Neural progenitor cell (in vitro differentiated cells): ENCODE measurements at regions not wholly inside any gene's neighbourhood (a gene's known extent, or its start where the extent isn't known, plus 50 kb on each side); places are given as distances from the start of the nearest gene placed in this dataset.

Source experiments
- DNase-seq: peaks from one replicate; pipeline ENCODE4 v3.0.0-alpha.2; 2016; ENCODE audit warnings: low spot score
- H2AFZ ChIP-seq: fragments of 200-600 bp; sonication (generic); replicated peaks from 2 replicates; pipeline ENCODE4 v1.6.1; 2016; ENCODE audit warnings: antibody characterized with exemption
- H3F3A ChIP-seq: fragments of 200-600 bp; sonication (generic); 2 replicates; pipeline ENCODE4 v1.6.1; 2016; ENCODE audit warnings: antibody characterized with exemption, low read depth
- H3K27ac ChIP-seq: fragments of 200-600 bp; sonication (generic); 2 replicates; pipeline ENCODE4 v1.5.1; 2016; ENCODE audit warnings: mild to moderate bottlenecking
- H3K27me3 ChIP-seq: fragments of 200-600 bp; sonication (generic); 2 replicates; pipeline ENCODE4 v1.6.1; 2016; ENCODE audit warnings: mild to moderate bottlenecking, moderate library complexity
- H3K36me3 ChIP-seq: fragments of 200-600 bp; sonication (generic); 2 replicates; pipeline ENCODE4 v1.5.1; 2016
- H3K4me1 ChIP-seq: fragments of 200-600 bp; sonication (generic); 2 replicates; pipeline ENCODE4 v1.6.1; 2016; ENCODE audit warnings: mixed run types
- H3K4me2 ChIP-seq: fragments of 200-600 bp; sonication (generic); 2 replicates; pipeline ENCODE4 v1.6.1; 2016
- H3K4me3 ChIP-seq: fragments of 200-600 bp; sonication (generic); 2 replicates; pipeline ENCODE4 v1.5.1; 2016
- H3K79me2 ChIP-seq: fragments of 200-600 bp; sonication (generic); 2 replicates; pipeline ENCODE4 v1.6.1; 2016; ENCODE audit warnings: low read depth
- H3K9ac ChIP-seq: fragments of 200-600 bp; sonication (generic); 2 replicates; pipeline ENCODE4 v1.6.1; 2016
- H3K9me3 ChIP-seq: fragments of 200-600 bp; sonication (generic); 2 replicates; pipeline ENCODE4 v1.5.1; 2016; ENCODE audit warnings: low read depth
- H4K20me1 ChIP-seq: fragments of 200-600 bp; sonication (generic); 2 replicates; pipeline ENCODE4 v1.6.1; 2016; ENCODE audit warnings: low read depth
- H3K27ac Mint-ChIP-seq: 3 replicates; pipeline ENCODE4 v1.8.0; 2021; ENCODE audit warnings: mixed read lengths
- H3K27me3 Mint-ChIP-seq: 2 replicates; pipeline ENCODE4 v1.8.0; 2022; ENCODE audit warnings: low read depth, mild to moderate bottlenecking, inconsistent platforms, moderate library complexity, mixed read lengths; ENCODE audit not compliant: insufficient read depth
- H3K36me3 Mint-ChIP-seq: 3 replicates; pipeline ENCODE4 v1.8.0; 2021; ENCODE audit warnings: mixed read lengths
- H3K4me1 Mint-ChIP-seq: 3 replicates; pipeline ENCODE4 v1.8.0; 2021; ENCODE audit warnings: mixed read lengths
- H3K4me3 Mint-ChIP-seq: 3 replicates; pipeline ENCODE4 v1.8.0; 2021; ENCODE audit warnings: mild to moderate bottlenecking, moderate library complexity, mixed read lengths
- H3K9me3 Mint-ChIP-seq: 3 replicates; pipeline ENCODE4 v1.8.0; 2020; ENCODE audit warnings: mixed read lengths
- EZH2 ChIP-seq: fragments of 200-600 bp; sonication (generic); IDR thresholded peaks from 2 replicates; pipeline ENCODE4 v1.6.1; 2017; ENCODE audit warnings: antibody characterized with exemption, mild to moderate bottlenecking, moderate library complexity
- EZH2phosphoT487 ChIP-seq: fragments of 200-600 bp; sonication (generic); IDR thresholded peaks from 2 replicates; pipeline ENCODE4 v1.6.1; 2017; ENCODE audit warnings: antibody characterized with exemption
- TF ChIP-seq, protein P1 (sequence below): fragments of 200-600 bp; sonication (generic); IDR thresholded peaks from 2 replicates; pipeline ENCODE4 v1.5.1; 2017; ENCODE audit warnings: antibody characterized with exemption, mild to moderate bottlenecking

DNA sequence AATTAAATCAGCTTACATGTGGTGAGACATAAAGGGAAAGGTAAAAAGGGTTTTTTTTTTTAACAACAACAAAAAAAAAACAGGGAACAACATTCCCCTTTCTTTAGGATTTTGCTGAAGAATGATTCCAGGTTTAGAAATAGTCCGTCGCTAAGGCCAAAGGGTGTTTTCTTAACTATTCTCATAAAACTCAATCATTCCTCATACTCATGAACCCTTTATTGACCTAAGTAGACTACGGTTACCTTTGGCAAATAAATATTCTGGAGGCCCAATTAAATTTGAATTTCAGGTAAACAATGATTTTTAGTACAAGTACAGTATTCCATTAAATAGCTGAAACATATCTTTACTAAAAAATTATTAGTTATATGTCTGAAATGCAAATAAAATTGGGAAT is 55.6 kb upstream of the CCNG1 start:
- no peaks in the 10 kb centered on the region for H3K36me3 Mint-ChIP-seq
- no peaks in the 10 kb centered on the region for H3F3A ChIP-seq
- TF ChIP-seq EZH2: no peak
- TF ChIP-seq, protein P1, sequence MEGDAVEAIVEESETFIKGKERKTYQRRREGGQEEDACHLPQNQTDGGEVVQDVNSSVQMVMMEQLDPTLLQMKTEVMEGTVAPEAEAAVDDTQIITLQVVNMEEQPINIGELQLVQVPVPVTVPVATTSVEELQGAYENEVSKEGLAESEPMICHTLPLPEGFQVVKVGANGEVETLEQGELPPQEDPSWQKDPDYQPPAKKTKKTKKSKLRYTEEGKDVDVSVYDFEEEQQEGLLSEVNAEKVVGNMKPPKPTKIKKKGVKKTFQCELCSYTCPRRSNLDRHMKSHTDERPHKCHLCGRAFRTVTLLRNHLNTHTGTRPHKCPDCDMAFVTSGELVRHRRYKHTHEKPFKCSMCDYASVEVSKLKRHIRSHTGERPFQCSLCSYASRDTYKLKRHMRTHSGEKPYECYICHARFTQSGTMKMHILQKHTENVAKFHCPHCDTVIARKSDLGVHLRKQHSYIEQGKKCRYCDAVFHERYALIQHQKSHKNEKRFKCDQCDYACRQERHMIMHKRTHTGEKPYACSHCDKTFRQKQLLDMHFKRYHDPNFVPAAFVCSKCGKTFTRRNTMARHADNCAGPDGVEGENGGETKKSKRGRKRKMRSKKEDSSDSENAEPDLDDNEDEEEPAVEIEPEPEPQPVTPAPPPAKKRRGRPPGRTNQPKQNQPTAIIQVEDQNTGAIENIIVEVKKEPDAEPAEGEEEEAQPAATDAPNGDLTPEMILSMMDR: no peak
- no peak for TF ChIP-seq EZH2phosphoT487
- H3K9me3 Mint-ChIP-seq: peaks cover 2% of the 10 kb centered on the region
- no peak overlapping the region for H3K27ac Mint-ChIP-seq
- H4K20me1 ChIP-seq: no peaks in the 10 kb centered on the region
- no peak overlapping the region for H3K27ac ChIP-seq
- no peak overlapping the region for H3K9ac ChIP-seq
- H3K27me3 ChIP-seq: no peaks in the 10 kb centered on the region
- no peaks in the 10 kb centered on the region for H3K27me3 Mint-ChIP-seq
- peaks cover 6% of the 10 kb centered on the region for H3K4me1 Mint-ChIP-seq
- H2AFZ ChIP-seq: no peak overlapping the region
- no peak overlapping the region for H3K4me2 ChIP-seq
- no peak overlapping the region for H3K4me3 ChIP-seq
- no peaks in the 10 kb centered on the region for H3K36me3 ChIP-seq
- H3K9me3 ChIP-seq: no peaks in the 10 kb centered on the region
- H3K4me1 ChIP-seq: peaks cover 15% of the 10 kb centered on the region
- H3K79me2 ChIP-seq: no peaks in the 10 kb centered on the region
- H3K4me3 Mint-ChIP-seq: no peak overlapping the region
- DNase-seq: no peak

DNA sequence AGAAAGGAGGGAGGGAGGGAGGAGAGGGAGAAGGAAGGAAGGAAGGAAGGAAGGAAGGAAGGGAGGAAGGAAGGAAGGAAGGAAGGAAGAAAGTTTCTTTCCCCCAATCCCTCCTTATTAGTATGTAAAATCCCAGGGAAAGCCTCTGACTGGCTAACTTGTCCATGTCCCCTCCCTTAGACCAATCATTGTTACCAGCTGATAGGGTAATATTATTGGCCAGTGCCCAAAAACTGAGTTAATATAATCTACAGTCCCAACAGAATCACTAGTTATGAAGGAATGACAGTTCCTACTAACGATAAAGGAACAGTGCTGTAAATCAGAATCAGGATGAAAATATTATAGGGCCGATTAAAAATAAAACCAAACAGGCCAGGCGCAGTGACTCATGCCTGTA is 53.6 kb upstream of the CCNG1 start:
- DNase-seq: no peak
- no peaks in the 10 kb centered on the region for H4K20me1 ChIP-seq
- H3K27me3 Mint-ChIP-seq: no peaks in the 10 kb centered on the region
- H3K9ac ChIP-seq: no peak overlapping the region
- H3K36me3 Mint-ChIP-seq: no peaks in the 10 kb centered on the region
- no peaks in the 10 kb centered on the region for H3K27me3 ChIP-seq
- peaks cover 4% of the 10 kb centered on the region for H3K4me1 ChIP-seq
- H3K9me3 Mint-ChIP-seq: peaks cover 2% of the 10 kb centered on the region
- H3K27ac ChIP-seq: no peak overlapping the region
- H3K4me3 Mint-ChIP-seq: no peak overlapping the region
- H3K79me2 ChIP-seq: no peaks in the 10 kb centered on the region
- H3K4me1 Mint-ChIP-seq: peaks cover 13% of the 10 kb centered on the region
- H3K4me3 ChIP-seq: no peak overlapping the region
- H3F3A ChIP-seq: no peaks in the 10 kb centered on the region
- no peak overlapping the region for H3K4me2 ChIP-seq
- no peak overlapping the region for H2AFZ ChIP-seq
- H3K9me3 ChIP-seq: no peaks in the 10 kb centered on the region
- TF ChIP-seq, protein P1: no peak
- no peak for TF ChIP-seq EZH2
- no peak for TF ChIP-seq EZH2phosphoT487
- no peaks in the 10 kb centered on the region for H3K36me3 ChIP-seq
- H3K27ac Mint-ChIP-seq: no peak overlapping the region

DNA sequence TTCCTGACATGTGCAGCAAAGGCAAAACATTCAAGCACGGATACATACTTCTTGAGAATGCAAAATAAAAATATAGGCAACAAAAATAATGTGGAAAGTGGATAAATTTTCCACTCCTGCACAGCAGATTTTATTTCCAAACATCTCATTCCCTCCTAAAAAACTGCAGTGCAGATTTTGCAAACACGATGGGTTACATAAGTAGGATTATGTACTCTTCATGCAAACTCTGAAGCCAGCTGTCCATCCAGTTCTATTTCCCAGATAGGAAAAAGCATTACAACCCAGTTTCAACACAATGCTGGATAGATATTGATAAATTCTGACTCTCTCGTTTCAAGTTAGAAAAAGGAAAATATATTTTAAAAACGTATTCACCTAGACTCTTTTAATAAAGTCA is 52.7 kb upstream of the CCNG1 start:
- DNase-seq: no peak
- H3K27ac ChIP-seq: no peak overlapping the region
- Mint-ChIP-seq H3K36me3 (no peaks in the 10 kb centered on the region), H3K27me3 (no peaks in the 10 kb centered on the region), H3K4me3 (no peak overlapping the region), H3K9me3 (peaks cover 2% of the 10 kb centered on the region), H3K4me1 (peaks cover 13% of the 10 kb centered on the region), H3K27ac (no peak overlapping the region)
- H3K9ac ChIP-seq: no peak overlapping the region
- no peaks in the 10 kb centered on the region for H3K9me3 ChIP-seq
- H3K36me3 ChIP-seq: no peaks in the 10 kb centered on the region
- TF ChIP-seq, protein P1: no peak
- no peak for TF ChIP-seq EZH2
- no peak for TF ChIP-seq EZH2phosphoT487
- H3K79me2 ChIP-seq: no peaks in the 10 kb centered on the region
- H3K4me1 ChIP-seq: no peaks in the 10 kb centered on the region
- no peaks in the 10 kb centered on the region for H3K27me3 ChIP-seq
- H3K4me3 ChIP-seq: no peak overlapping the region
- no peak overlapping the region for H3K4me2 ChIP-seq
- no peak overlapping the region for H2AFZ ChIP-seq
- no peaks in the 10 kb centered on the region for H4K20me1 ChIP-seq
- no peaks in the 10 kb centered on the region for H3F3A ChIP-seq
